Osteoblast (primary cell): ENCODE measurements at regions not wholly inside any gene's neighbourhood (a gene's known extent, or its start where the extent isn't known, plus 50 kb on each side); places are given as distances from the start of the nearest gene placed in this dataset.

Experiments used
- DNase-seq: peaks from one replicate; pipeline ENCODE4 v3.0.0; 2011; ENCODE audit warnings: low spot score, mixed read lengths; ENCODE audit not compliant: insufficient read length; ENCODE audit errors: missing footprints
- H2AFZ ChIP-seq: 2 replicates; pipeline ENCODE4 v1.6.0; 2011; ENCODE audit warnings: mild to moderate bottlenecking, low read length
- H3K27ac ChIP-seq: 2 replicates; pipeline ENCODE4 v1.5.1; 2011; ENCODE audit warnings: mild to moderate bottlenecking, low read depth, low read length, moderate library complexity
- H3K27me3 ChIP-seq: 2 replicates; pipeline ENCODE4 v1.6.0; 2012; ENCODE audit warnings: mild to moderate bottlenecking, control low read depth, inconsistent platforms, low read length, moderate library complexity; ENCODE audit not compliant: insufficient read depth
- H3K36me3 ChIP-seq: 2 replicates; pipeline ENCODE4 v1.5.1; 2011; ENCODE audit warnings: mild to moderate bottlenecking, low read length, control low read depth, moderate library complexity; ENCODE audit not compliant: insufficient read depth
- H3K4me1 ChIP-seq: 2 replicates; pipeline ENCODE4 v1.5.1; 2011; ENCODE audit warnings: mild to moderate bottlenecking, low read length, control low read depth, moderate library complexity; ENCODE audit not compliant: insufficient read depth
- H3K4me2 ChIP-seq: 2 replicates; pipeline ENCODE4 v1.6.0; 2011; ENCODE audit warnings: mild to moderate bottlenecking, low read length; ENCODE audit not compliant: insufficient read depth
- H3K4me3 ChIP-seq: fragments of 200-600 bp; sonication (generic); 3 replicates; pipeline ENCODE4 v1.5.1; 2012; ENCODE audit warnings: mild to moderate bottlenecking, low read length, inconsistent platforms; ENCODE audit not compliant: insufficient read depth
- H3K79me2 ChIP-seq: 2 replicates; pipeline ENCODE4 v1.6.0; 2012; ENCODE audit warnings: mild to moderate bottlenecking, low read length, control low read depth, inconsistent platforms; ENCODE audit not compliant: insufficient read depth
- H3K9me3 ChIP-seq: 2 replicates; pipeline ENCODE4 v1.5.1; 2011; ENCODE audit warnings: low read depth, low read length, control low read depth
- H4K20me1 ChIP-seq: 2 replicates; pipeline ENCODE4 v1.6.0; 2012; ENCODE audit warnings: mild to moderate bottlenecking, low read length, control low read depth; ENCODE audit not compliant: insufficient read depth
- TF ChIP-seq, protein P1 (sequence below): IDR thresholded peaks from 2 replicates; pipeline ENCODE4 v1.5.1; 2011; ENCODE audit warnings: mild to moderate bottlenecking, low read depth, low read length, moderate library complexity; ENCODE audit errors: extremely low read depth

DNA sequence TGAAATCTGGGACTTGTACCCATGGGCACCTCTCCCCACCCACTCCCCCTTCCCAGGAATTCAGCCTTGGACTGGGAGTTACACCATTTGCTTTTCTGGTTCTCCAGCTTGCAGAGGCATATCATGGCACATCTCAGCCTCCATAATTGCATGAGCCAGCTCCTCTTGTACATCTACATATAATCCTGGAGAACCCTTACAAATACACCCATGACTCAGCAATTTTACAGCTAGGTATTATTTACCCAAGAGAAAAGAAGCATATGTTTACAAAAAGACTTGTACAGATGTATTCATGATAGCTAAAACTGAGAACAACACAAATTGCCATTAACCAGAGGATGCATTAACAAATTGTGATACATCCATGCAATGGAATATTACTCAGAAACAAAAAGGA is 58.4 kb downstream of the RPLP1 start:
- H3K4me2 ChIP-seq, result no peak overlapping the region
- TF ChIP-seq, protein P1, sequence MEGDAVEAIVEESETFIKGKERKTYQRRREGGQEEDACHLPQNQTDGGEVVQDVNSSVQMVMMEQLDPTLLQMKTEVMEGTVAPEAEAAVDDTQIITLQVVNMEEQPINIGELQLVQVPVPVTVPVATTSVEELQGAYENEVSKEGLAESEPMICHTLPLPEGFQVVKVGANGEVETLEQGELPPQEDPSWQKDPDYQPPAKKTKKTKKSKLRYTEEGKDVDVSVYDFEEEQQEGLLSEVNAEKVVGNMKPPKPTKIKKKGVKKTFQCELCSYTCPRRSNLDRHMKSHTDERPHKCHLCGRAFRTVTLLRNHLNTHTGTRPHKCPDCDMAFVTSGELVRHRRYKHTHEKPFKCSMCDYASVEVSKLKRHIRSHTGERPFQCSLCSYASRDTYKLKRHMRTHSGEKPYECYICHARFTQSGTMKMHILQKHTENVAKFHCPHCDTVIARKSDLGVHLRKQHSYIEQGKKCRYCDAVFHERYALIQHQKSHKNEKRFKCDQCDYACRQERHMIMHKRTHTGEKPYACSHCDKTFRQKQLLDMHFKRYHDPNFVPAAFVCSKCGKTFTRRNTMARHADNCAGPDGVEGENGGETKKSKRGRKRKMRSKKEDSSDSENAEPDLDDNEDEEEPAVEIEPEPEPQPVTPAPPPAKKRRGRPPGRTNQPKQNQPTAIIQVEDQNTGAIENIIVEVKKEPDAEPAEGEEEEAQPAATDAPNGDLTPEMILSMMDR, result no peak
- no peak overlapping the region for H3K4me3 ChIP-seq
- peaks cover 7% of the 10 kb centered on the region for H3K4me1 ChIP-seq
- peaks cover 6% of the 10 kb centered on the region for H3K27me3 ChIP-seq
- no peaks in the 10 kb centered on the region for H4K20me1 ChIP-seq
- no peak overlapping the region for H2AFZ ChIP-seq
- no peaks in the 10 kb centered on the region for H3K36me3 ChIP-seq
- H3K27ac ChIP-seq, result no peak overlapping the region
- no peaks in the 10 kb centered on the region for H3K79me2 ChIP-seq
- no peak for DNase-seq
- no peaks in the 10 kb centered on the region for H3K9me3 ChIP-seq

DNA sequence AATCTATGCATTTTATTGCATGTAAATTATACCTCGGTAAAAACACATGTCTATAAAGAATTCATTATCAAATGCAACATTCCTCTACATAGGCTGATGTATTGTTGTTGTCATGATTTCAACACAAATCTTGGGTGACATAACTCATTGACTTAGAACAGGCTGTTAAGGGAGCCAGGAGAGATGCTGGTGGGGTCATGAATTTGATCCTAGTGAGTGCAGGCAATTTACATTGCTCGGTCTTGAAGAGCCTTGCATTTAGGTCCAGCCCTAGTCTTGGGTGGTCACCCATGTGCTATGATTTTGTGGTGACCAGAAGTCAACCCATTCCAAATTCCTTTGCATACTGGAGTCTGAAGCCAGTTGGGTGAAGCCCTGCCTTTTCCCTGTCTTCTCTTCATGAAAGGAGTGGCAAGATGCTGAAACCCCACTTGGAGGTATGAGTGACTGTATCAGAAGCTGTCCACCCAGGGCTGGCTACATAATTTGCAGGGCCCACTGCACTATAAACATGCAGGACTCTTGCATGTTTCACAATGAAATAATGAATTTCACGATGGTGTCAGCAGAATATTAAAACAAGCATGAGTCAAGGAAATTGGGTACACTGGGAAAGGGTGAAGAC is 59.2 kb downstream of the RPLP1 start:
- no peaks in the 10 kb centered on the region for H3K36me3 ChIP-seq
- no peaks in the 10 kb centered on the region for H3K9me3 ChIP-seq
- TF ChIP-seq, protein P1, result no peak
- H3K4me3 ChIP-seq, result no peak overlapping the region
- no peak overlapping the region for H2AFZ ChIP-seq
- H3K27me3 ChIP-seq, result peaks cover 6% of the 10 kb centered on the region
- no peak overlapping the region for H3K4me2 ChIP-seq
- H3K27ac ChIP-seq, result no peak overlapping the region
- H3K79me2 ChIP-seq, result no peaks in the 10 kb centered on the region
- H3K4me1 ChIP-seq, result peaks cover 7% of the 10 kb centered on the region
- no peak for DNase-seq
- no peaks in the 10 kb centered on the region for H4K20me1 ChIP-seq

DNA sequence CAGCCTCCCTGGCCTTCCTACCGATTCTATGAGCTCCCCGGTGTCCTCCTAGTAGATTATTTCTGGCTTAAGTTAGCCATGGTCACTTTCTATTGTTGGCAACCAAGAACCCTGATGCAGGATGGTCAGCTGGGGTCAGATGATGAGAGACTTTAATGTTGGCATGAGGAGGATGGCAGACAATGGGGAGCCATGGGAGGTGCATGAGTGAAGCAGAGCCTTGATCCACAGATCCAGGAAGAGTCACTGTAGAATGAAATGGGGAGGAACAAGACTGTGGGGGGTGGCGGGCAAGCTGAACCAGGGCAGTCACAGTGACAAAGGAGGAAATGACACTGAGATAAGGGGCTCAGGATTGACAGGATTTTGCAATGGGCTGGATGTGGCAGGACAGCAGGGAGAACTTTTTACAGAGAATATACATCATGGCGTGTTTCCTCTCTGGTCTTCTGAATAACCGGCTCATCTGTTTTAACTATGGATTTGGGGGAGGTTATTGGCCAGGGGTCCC is 60.9 kb downstream of the RPLP1 start:
- peaks cover 9% of the 10 kb centered on the region for H3K27me3 ChIP-seq
- no peaks in the 10 kb centered on the region for H3K9me3 ChIP-seq
- no peak overlapping the region for H3K4me2 ChIP-seq
- H3K36me3 ChIP-seq, result no peaks in the 10 kb centered on the region
- no peak for DNase-seq
- no peak overlapping the region for H3K4me3 ChIP-seq
- H3K79me2 ChIP-seq, result no peaks in the 10 kb centered on the region
- H3K4me1 ChIP-seq, result peaks cover 4% of the 10 kb centered on the region
- no peak overlapping the region for H2AFZ ChIP-seq
- no peaks in the 10 kb centered on the region for H4K20me1 ChIP-seq
- TF ChIP-seq, protein P1, result no peak
- H3K27ac ChIP-seq, result no peak overlapping the region

DNA sequence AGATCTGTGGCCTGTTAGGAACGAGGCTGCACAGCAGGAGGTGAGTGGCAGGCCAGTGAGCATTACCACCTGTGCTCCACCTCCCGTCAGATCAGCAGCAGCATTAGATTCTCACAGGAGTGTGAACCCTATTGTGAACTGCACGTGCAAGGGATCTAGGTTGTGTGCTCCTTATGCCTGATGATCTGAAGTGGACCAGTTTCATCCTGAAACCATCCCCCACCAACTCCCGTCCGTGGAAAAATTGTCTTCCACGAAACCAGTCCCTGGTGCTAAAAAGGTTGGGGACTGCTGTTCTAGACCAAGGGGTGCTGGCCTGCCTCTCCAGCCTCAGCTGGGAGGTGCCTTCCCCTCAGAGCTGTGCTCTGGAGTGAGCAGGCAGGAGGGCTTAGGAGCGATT is 61.4 kb downstream of the RPLP1 start:
- H3K9me3 ChIP-seq, result no peaks in the 10 kb centered on the region
- no peaks in the 10 kb centered on the region for H4K20me1 ChIP-seq
- TF ChIP-seq, protein P1, result no peak
- H3K4me3 ChIP-seq, result no peak overlapping the region
- no peak overlapping the region for H3K27ac ChIP-seq
- no peaks in the 10 kb centered on the region for H3K4me1 ChIP-seq
- H3K4me2 ChIP-seq, result no peak overlapping the region
- DNase-seq, result no peak
- H2AFZ ChIP-seq, result no peak overlapping the region
- no peaks in the 10 kb centered on the region for H3K36me3 ChIP-seq
- peaks cover 13% of the 10 kb centered on the region for H3K27me3 ChIP-seq
- no peaks in the 10 kb centered on the region for H3K79me2 ChIP-seq
